Eye (tissue), 1 donor: ENCODE measurements at regions not wholly inside any gene's neighbourhood (a gene's known extent, or its start where the extent isn't known, plus 50 kb on each side); places are given as distances from the start of the nearest gene placed in this dataset.
A peak's percentile ranks its signal among the peaks of the same experiment; 100 is the strongest.

ENCODE experiments used
- DNase-seq: peaks from one replicate; pipeline ENCODE4 v3.0.0-alpha.2; 2015

- DNase-seq: no peak
These were observed 175.2 kb upstream of the GRIN2B start for GRCh38 chr12:14156606-14157005.

GRCh38 chr12:14157088-14157747 is 175.8 kb upstream of the GRIN2B start:
- no peak for DNase-seq

- DNase-seq: no peak
These were observed 182.9 kb upstream of the GRIN2B start for GRCh38 chr12:14164266-14164665.

- peak; percentile 89 for DNase-seq
These were observed 185.7 kb upstream of the GRIN2B start for GRCh38 chr12:14167005-14167628.

GRCh38 chr12:14169281-14169680 is 187.9 kb upstream of the GRIN2B start:
- DNase-seq: no peak

GRCh38 chr12:14171106-14171505 is 189.7 kb upstream of the GRIN2B start:
- DNase-seq: no peak

- DNase-seq: no peak
These were observed 190.3 kb upstream of the ATF7IP start for GRCh38 chr12:14175206-14175605.

- DNase-seq: peak; percentile 90
These were observed 179.9 kb upstream of the ATF7IP start for GRCh38 chr12:14185427-14186192.

- DNase-seq: no peak
These were observed 179.3 kb upstream of the ATF7IP start for GRCh38 chr12:14186193-14186502.

- DNase-seq: no peak
These were observed 178.5 kb upstream of the ATF7IP start for GRCh38 chr12:14187002-14187401.

- DNase-seq: no peak
These were observed 177.5 kb upstream of the ATF7IP start for GRCh38 chr12:14187966-14188365.

GRCh38 chr12:14188744-14189143 is 176.7 kb upstream of the ATF7IP start:
- no peak for DNase-seq

- no peak for DNase-seq
These were observed 174.8 kb upstream of the ATF7IP start for GRCh38 chr12:14190694-14191093.

- no peak for DNase-seq
These were observed 173.9 kb upstream of the ATF7IP start for GRCh38 chr12:14191612-14192011.

GRCh38 chr12:14193639-14194038 is 171.8 kb upstream of the ATF7IP start:
- peak; percentile 59 for DNase-seq

GRCh38 chr12:14194572-14194971 is 170.9 kb upstream of the ATF7IP start:
- no peak for DNase-seq

- no peak for DNase-seq
These were observed 165.9 kb upstream of the ATF7IP start for GRCh38 chr12:14199455-14200198.

- DNase-seq: no peak
These were observed 164.9 kb upstream of the ATF7IP start for GRCh38 chr12:14200598-14200997.

- DNase-seq: no peak
These were observed 164.2 kb upstream of the ATF7IP start for GRCh38 chr12:14201291-14201690.

GRCh38 chr12:14207905-14208551 is 157.5 kb upstream of the ATF7IP start:
- peak; percentile 65 for DNase-seq

- peak; percentile 87 for DNase-seq
These were observed 153.5 kb upstream of the ATF7IP start for GRCh38 chr12:14211947-14212387.

- no peak for DNase-seq
These were observed 151.9 kb upstream of the ATF7IP start for GRCh38 chr12:14213542-14213941.

GRCh38 chr12:14214495-14214894 is 151.0 kb upstream of the ATF7IP start:
- DNase-seq: no peak
